HepG2 (cell line): ENCODE measurements at regions not wholly inside any gene's neighbourhood (a gene's known extent, or its start where the extent isn't known, plus 50 kb on each side); places are given as distances from the start of the nearest gene placed in this dataset.

ENCODE experiments used
- ATAC-seq: fragments of 200-7000 bp; cut with Tn5 transposase; 3 replicates; pipeline ENCODE4 v1.9.1; 2020; ENCODE audit warnings: mild to moderate bottlenecking, moderate library complexity
- BruUV-seq: library from RNA; stranded (reverse); fragments of 400-500 nt; replicated peaks from 2 replicates; lab custom pipeline; 2021; lab: Mats Ljungman, UMichigan
- CTCF ChIA-PET: fragments of 300-600 bp; formaldehyde crosslinking; extraction: SDS; loops from one replicate; lab custom pipeline; 2021; ENCODE audit warnings: low total read pairs, inconsistent platforms, low intra/inter-chr PET ratio; lab: Yijun Ruan, JAX
- POLR2A ChIA-PET: fragments of 350-600 bp; sonication (Branson Sonifier 250); formaldehyde crosslinking; loops from one replicate; lab custom pipeline; 2020; ENCODE audit warnings: antibody characterized with exemption, inconsistent platforms; lab: Yijun Ruan, JAX
- DNase-seq: peaks from one replicate; pipeline ENCODE4 v3.0.0-alpha.2; 2015; ENCODE audit warnings: low spot score
- FAIRE-seq: peaks from 3 replicates; lab custom pipeline; 2011; peaks lifted over from hg19 to GRCh38; lab: Jason Lieb, UNC
- H2AFZ ChIP-seq: one replicate; pipeline ENCODE4 v1.6.1; 2011; ENCODE audit warnings: low read length, inconsistent platforms
- H3K27ac ChIP-seq: fragments of 300-600 bp; 3 replicates; pipeline ENCODE4 v1.8.0; 2011; ENCODE audit warnings: mixed run types, mild to moderate bottlenecking, mixed read lengths, low read length, inconsistent platforms; ENCODE audit not compliant: insufficient read depth; ENCODE audit errors: extremely low read length
- H3K27me3 ChIP-seq, 2 experiments: fragments of 200-600 bp in 1 of 2; 2 replicates in 1 of 2; 3 replicates in 1 of 2; pipeline versions ENCODE4 v1.6.0 to v1.8.0; 2011; ENCODE audit warnings: low read length in 2 of 2, mild to moderate bottlenecking in 2 of 2, moderate library complexity in 2 of 2, inconsistent platforms in 1 of 2; ENCODE audit not compliant: insufficient read depth in 2 of 2, control insufficient read depth in 1 of 2
- H3K36me3 ChIP-seq, 2 experiments: fragments of 200-600 bp in 1 of 2; replicated peaks in 1 of 2; 2 replicates in 1 of 2; 3 replicates in 1 of 2; pipeline versions ENCODE4 v1.5.1 to v1.8.0; 2011; ENCODE audit warnings: low read length in 2 of 2, inconsistent platforms in 1 of 2; ENCODE audit not compliant: insufficient read depth in 2 of 2, control insufficient read depth in 1 of 2
- H3K4me1 ChIP-seq: 2 replicates; pipeline ENCODE4 v1.5.1; 2012; ENCODE audit warnings: low read length, inconsistent platforms; ENCODE audit not compliant: insufficient read depth
- H3K4me2 ChIP-seq: 2 replicates; pipeline ENCODE4 v1.6.0; 2011; ENCODE audit warnings: low read depth, low read length, inconsistent platforms
- H3K4me3 ChIP-seq, 3 experiments: fragments of 200-600 bp in 1 of 3; sonication (generic), shearing (Covaris generic) in 1 of 3; replicated peaks in 1 of 3; 2 replicates each; pipeline ENCODE4 v1.5.1; 2011 to 2016; ENCODE audit warnings: low read length in 3 of 3, inconsistent platforms in 2 of 3, low read depth in 2 of 3, mild to moderate bottlenecking in 2 of 3, control low read depth in 1 of 3, mixed read lengths in 1 of 3; ENCODE audit not compliant: insufficient read depth in 1 of 3
- H3K79me2 ChIP-seq: one replicate; pipeline ENCODE4 v1.6.1; 2011; ENCODE audit warnings: low read length, inconsistent platforms; ENCODE audit not compliant: insufficient read depth
- H3K9ac ChIP-seq: 2 replicates; pipeline ENCODE4 v1.6.0; 2011; ENCODE audit warnings: mild to moderate bottlenecking, low read depth, low read length, inconsistent platforms; ENCODE audit not compliant: insufficient read depth
- H3K9me3 ChIP-seq: 2 replicates; pipeline ENCODE4 v1.5.1; 2012; ENCODE audit warnings: mild to moderate bottlenecking, low read length
- H4K20me1 ChIP-seq: 2 replicates; pipeline ENCODE4 v1.6.0; 2011; ENCODE audit warnings: inconsistent platforms, mild to moderate bottlenecking, low read length, moderate library complexity; ENCODE audit not compliant: insufficient read depth
- BORCS8-MEF2B ChIP-seq: sonication (generic); formaldehyde crosslinking; IDR thresholded peaks from 2 replicates; pipeline ENCODE4 v1.8.0; 2022; ENCODE audit warnings: mild to moderate bottlenecking, missing genetic modification reagents
- TBL1XR1 ChIP-seq: fragments of 150-350 bp; IDR thresholded peaks from 2 replicates; pipeline ENCODE4 v1.6.1; 2014; ENCODE audit warnings: borderline replicate concordance, low read length; ENCODE audit not compliant: partially characterized antibody
- ZNF326 ChIP-seq: sonication (generic); formaldehyde crosslinking; IDR thresholded peaks from 2 replicates; pipeline ENCODE4 v1.4.0; 2020; ENCODE audit warnings: missing genetic modification reagents, borderline replicate concordance
- WGBS: methylation state at CpG from one replicate; pipeline ENCODE4 v1.1.6; 2017; ENCODE audit warnings: low lambda C conversion rate; 5-methylcytosine and 5-hydroxymethylcytosine counted together
- in situ Hi-C: cut with HindIII; loops from 2 replicates; pipeline ENCODE4 v1.10.0; 2017; ENCODE audit warnings: low pct_unique_long_range_greater_than_20kb; ENCODE audit not compliant: extremely low pct_ligation_motif_present
- intact Hi-C: fragments of 100-400 bp; cut with micrococcal nuclease; formaldehyde crosslinking; loops from one replicate; pipeline ENCODE4 v1.10.0; 2022; ENCODE audit not compliant: unreplicated experiment
- TF ChIP-seq, protein P1 (sequence below): sonication (generic); formaldehyde crosslinking; IDR thresholded peaks from 2 replicates; pipeline ENCODE4 v1.8.0; 2022; ENCODE audit warnings: missing genetic modification reagents, mild to moderate bottlenecking, borderline replicate concordance
- TF ChIP-seq, protein P2 (sequence below): sonication (generic); formaldehyde crosslinking; IDR thresholded peaks from 2 replicates; pipeline ENCODE4 v1.5.1; 2020; ENCODE audit warnings: missing genetic modification reagents, mild to moderate bottlenecking, borderline replicate concordance
- TF ChIP-seq, protein P3 (sequence below): IDR thresholded peaks from 2 replicates; pipeline ENCODE4 v1.6.1; 2016; ENCODE audit warnings: low read depth
- TF ChIP-seq, protein P4 (sequence below): sonication (generic); formaldehyde crosslinking; IDR thresholded peaks from 2 replicates; pipeline ENCODE4 v1.4.0; 2020; ENCODE audit warnings: missing genetic modification reagents
- TF ChIP-seq, protein P5 (sequence below): sonication (generic); formaldehyde crosslinking; IDR thresholded peaks from 2 replicates; pipeline ENCODE4 v1.4.0; 2020; ENCODE audit warnings: missing genetic modification reagents, low read depth, mild to moderate bottlenecking, borderline replicate concordance
- TF ChIP-seq, protein P6 (sequence below): sonication (generic); formaldehyde crosslinking; IDR thresholded peaks from 2 replicates; pipeline ENCODE4; 2020; ENCODE audit warnings: missing genetic modification reagents, mild to moderate bottlenecking, borderline replicate concordance
- TF ChIP-seq, protein P7 (sequence below): sonication (generic); formaldehyde crosslinking; IDR thresholded peaks from 2 replicates; pipeline ENCODE4 v1.4.0; 2020; ENCODE audit warnings: missing genetic modification reagents
- TF ChIP-seq, protein P8 (sequence below): sonication (generic); formaldehyde crosslinking; IDR thresholded peaks from 2 replicates; pipeline ENCODE4 v1.4.0; 2020; ENCODE audit warnings: mild to moderate bottlenecking, missing genetic modification reagents

DNA sequence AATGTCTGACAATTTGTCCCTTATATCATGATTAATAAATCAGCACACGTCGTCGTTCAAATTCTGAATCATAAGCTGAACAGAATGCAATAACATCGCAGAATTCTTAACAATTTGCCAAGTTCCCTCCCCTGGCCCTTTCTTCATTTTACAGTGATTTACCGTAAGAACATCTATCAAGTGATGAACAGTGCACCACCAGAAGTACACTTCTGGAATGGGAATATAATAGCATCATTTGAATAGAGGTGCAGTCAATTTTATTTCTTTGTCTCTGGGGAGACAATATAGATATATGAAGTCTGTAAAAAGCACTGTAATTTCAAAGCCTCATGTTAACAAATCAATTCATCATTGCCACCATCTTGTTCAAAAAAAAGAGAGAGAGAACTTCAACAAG lies 145.1 kb upstream of the SMLR1 start:
- Histone ChIP-seq H3K4me2 (no peak overlapping the region), H4K20me1 (no peaks in the 10 kb centered on the region), H3K9ac (no peak overlapping the region), H3K27ac (no peak overlapping the region), H3K27me3 (no peaks in the 10 kb centered on the region), H2AFZ (no peak overlapping the region), H3K36me3 (no peaks in the 10 kb centered on the region), H3K4me3 (no peak overlapping the region), H3K4me1 (no peaks in the 10 kb centered on the region), H3K79me2 (no peaks in the 10 kb centered on the region), H3K9me3 (no peaks in the 10 kb centered on the region)
- no peak for FAIRE-seq
- no peak for DNase-seq
- no TSS peak for BruUV-seq
- POLR2A ChIA-PET = no interaction called here
- ATAC-seq = no peak
- intact Hi-C loops = no loop called here
- in situ Hi-C loops = no loop called here
- CTCF ChIA-PET = no interaction called here
- 64% methylated on average over 5 of the region's 5 CpGs for WGBS
- TF ChIP-seq, protein P1, sequence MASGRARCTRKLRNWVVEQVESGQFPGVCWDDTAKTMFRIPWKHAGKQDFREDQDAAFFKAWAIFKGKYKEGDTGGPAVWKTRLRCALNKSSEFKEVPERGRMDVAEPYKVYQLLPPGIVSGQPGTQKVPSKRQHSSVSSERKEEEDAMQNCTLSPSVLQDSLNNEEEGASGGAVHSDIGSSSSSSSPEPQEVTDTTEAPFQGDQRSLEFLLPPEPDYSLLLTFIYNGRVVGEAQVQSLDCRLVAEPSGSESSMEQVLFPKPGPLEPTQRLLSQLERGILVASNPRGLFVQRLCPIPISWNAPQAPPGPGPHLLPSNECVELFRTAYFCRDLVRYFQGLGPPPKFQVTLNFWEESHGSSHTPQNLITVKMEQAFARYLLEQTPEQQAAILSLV (CRISPR knock-in tag) = no peak
- TF ChIP-seq, protein P2, sequence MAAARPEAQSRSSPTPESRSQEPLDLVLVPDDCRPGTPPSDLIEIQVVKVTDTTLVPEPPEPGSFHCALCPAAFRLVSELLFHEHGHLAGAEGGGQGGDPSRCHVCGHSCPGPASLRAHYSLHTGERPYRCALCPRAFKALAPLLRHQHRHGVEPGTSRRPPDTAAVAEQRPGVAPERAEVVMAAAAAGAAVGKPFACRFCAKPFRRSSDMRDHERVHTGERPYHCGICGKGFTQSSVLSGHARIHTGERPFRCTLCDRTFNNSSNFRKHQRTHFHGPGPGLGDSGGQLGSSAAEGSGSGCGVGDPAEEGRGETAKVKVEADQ (CRISPR knock-in tag) = no peak
- TF ChIP-seq, protein P3, sequence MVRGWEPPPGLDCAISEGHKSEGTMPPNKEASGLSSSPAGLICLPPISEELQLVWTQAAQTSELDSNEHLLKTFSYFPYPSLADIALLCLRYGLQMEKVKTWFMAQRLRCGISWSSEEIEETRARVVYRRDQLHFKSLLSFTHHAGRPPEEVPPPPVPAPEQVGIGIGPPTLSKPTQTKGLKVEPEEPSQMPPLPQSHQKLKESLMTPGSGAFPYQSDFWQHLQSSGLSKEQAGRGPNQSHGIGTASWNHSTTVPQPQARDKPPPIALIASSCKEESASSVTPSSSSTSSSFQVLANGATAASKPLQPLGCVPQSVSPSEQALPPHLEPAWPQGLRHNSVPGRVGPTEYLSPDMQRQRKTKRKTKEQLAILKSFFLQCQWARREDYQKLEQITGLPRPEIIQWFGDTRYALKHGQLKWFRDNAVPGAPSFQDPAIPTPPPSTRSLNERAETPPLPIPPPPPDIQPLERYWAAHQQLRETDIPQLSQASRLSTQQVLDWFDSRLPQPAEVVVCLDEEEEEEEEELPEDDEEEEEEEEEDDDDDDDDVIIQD = no peak
- TF ChIP-seq, protein P4, sequence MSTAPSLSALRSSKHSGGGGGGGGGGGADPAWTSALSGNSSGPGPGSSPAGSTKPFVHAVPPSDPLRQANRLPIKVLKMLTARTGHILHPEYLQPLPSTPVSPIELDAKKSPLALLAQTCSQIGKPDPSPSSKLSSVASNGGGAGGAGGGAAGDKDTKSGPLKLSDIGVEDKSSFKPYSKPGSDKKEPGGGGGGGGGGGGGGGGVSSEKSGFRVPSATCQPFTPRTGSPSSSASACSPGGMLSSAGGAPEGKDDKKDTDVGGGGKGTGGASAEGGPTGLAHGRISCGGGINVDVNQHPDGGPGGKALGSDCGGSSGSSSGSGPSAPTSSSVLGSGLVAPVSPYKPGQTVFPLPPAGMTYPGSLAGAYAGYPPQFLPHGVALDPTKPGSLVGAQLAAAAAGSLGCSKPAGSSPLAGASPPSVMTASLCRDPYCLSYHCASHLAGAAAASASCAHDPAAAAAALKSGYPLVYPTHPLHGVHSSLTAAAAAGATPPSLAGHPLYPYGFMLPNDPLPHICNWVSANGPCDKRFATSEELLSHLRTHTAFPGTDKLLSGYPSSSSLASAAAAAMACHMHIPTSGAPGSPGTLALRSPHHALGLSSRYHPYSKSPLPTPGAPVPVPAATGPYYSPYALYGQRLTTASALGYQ (CRISPR knock-in tag) = no peak
- TF ChIP-seq, protein P5, sequence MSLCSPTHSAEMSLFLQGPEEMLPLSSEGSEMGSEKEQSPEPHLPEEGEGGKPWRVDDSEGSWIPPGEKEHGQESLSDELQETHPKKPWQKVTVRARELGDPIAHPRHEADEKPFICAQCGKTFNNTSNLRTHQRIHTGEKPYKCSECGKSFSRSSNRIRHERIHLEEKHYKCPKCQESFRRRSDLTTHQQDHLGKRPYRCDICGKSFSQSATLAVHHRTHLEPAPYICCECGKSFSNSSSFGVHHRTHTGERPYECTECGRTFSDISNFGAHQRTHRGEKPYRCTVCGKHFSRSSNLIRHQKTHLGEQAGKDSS (CRISPR knock-in tag) = no peak
- no peak for TF ChIP-seq TBL1XR1
- TF ChIP-seq, protein P6, sequence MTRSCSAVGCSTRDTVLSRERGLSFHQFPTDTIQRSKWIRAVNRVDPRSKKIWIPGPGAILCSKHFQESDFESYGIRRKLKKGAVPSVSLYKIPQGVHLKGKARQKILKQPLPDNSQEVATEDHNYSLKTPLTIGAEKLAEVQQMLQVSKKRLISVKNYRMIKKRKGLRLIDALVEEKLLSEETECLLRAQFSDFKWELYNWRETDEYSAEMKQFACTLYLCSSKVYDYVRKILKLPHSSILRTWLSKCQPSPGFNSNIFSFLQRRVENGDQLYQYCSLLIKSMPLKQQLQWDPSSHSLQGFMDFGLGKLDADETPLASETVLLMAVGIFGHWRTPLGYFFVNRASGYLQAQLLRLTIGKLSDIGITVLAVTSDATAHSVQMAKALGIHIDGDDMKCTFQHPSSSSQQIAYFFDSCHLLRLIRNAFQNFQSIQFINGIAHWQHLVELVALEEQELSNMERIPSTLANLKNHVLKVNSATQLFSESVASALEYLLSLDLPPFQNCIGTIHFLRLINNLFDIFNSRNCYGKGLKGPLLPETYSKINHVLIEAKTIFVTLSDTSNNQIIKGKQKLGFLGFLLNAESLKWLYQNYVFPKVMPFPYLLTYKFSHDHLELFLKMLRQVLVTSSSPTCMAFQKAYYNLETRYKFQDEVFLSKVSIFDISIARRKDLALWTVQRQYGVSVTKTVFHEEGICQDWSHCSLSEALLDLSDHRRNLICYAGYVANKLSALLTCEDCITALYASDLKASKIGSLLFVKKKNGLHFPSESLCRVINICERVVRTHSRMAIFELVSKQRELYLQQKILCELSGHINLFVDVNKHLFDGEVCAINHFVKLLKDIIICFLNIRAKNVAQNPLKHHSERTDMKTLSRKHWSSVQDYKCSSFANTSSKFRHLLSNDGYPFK (CRISPR knock-in tag) = no peak
- TF ChIP-seq, protein P7, sequence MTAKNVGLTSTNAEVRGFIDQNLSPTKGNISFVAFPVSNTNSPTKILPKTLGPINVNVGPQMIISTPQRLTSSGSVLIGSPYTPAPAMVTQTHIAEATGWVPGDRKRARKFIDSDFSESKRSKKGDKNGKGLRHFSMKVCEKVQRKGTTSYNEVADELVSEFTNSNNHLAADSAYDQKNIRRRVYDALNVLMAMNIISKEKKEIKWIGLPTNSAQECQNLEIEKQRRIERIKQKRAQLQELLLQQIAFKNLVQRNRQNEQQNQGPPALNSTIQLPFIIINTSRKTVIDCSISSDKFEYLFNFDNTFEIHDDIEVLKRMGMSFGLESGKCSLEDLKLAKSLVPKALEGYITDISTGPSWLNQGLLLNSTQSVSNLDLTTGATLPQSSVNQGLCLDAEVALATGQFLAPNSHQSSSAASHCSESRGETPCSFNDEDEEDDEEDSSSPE (CRISPR knock-in tag) = no peak
- TF ChIP-seq, protein P8, sequence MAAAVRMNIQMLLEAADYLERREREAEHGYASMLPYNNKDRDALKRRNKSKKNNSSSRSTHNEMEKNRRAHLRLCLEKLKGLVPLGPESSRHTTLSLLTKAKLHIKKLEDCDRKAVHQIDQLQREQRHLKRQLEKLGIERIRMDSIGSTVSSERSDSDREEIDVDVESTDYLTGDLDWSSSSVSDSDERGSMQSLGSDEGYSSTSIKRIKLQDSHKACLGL = no peak
- no peak for TF ChIP-seq ZNF326 (CRISPR knock-in tag)
- no peak for TF ChIP-seq BORCS8-MEF2B (CRISPR knock-in tag)
